IMR-90 (cell line): ENCODE measurements at regions not wholly inside any gene's neighbourhood (a gene's known extent, or its start where the extent isn't known, plus 50 kb on each side); places are given as distances from the start of the nearest gene placed in this dataset.

Source experiments
- BHLHE40 ChIP-seq: fragments of 150-350 bp; IDR thresholded peaks from 2 replicates; pipeline ENCODE4 v1.6.1; 2016; ENCODE audit warnings: mild to moderate bottlenecking, low read depth, low read length
- CTCF ChIP-seq: conservative IDR thresholded peaks from 2 replicates; pipeline ENCODE4 v1.5.1; 2012; ENCODE audit warnings: mild to moderate bottlenecking, low read depth, low read length, improper control_type of control experiment
- MAZ ChIP-seq: IDR thresholded peaks from 2 replicates; pipeline ENCODE4 v1.6.1; 2012; ENCODE audit warnings: low read depth, mild to moderate bottlenecking, low read length, improper control_type of control experiment, moderate library complexity, borderline replicate concordance
- MXI1 ChIP-seq: IDR thresholded peaks from 2 replicates; pipeline ENCODE4 v1.6.1; 2012; ENCODE audit warnings: low read depth, mild to moderate bottlenecking, low read length, moderate library complexity, borderline replicate concordance
- NFE2L2 ChIP-seq: fragments of 150-350 bp; IDR thresholded peaks from 2 replicates; pipeline ENCODE4 v1.6.1; 2016; ENCODE audit warnings: low read depth, mild to moderate bottlenecking, low read length
- POLR2A ChIP-seq: IDR thresholded peaks from 2 replicates; pipeline ENCODE4 v1.6.1; 2012; ENCODE audit warnings: mild to moderate bottlenecking, low read depth, low read length
- USF2 ChIP-seq: fragments of 150-350 bp; IDR thresholded peaks from 2 replicates; pipeline ENCODE4 v1.6.1; 2017; ENCODE audit warnings: mild to moderate bottlenecking, antibody characterized with exemption, low read length, low read depth

- TF ChIP-seq CTCF, result no peak
- no peak for TF ChIP-seq BHLHE40
- TF ChIP-seq NFE2L2, result no peak
- TF ChIP-seq MAZ, result no peak
- TF ChIP-seq MXI1, result no peak
- TF ChIP-seq USF2, result no peak
- no peak for TF ChIP-seq POLR2A
Measured at GRCh38 chr7:85714951-85715350, 528.1 kb upstream of the SEMA3D start.
